NCI-H2029 treated with DMSO at 0.1 percent for 48 hours (cell line): ENCODE measurements at regions not wholly inside any gene's neighbourhood (a gene's known extent, or its start where the extent isn't known, plus 50 kb on each side); places are given as distances from the start of the nearest gene placed in this dataset.

ENCODE experiments used
- DNase-seq: peaks from one replicate; lab custom pipeline; 2025; lab: John Stamatoyannopoulos, UW

DNA sequence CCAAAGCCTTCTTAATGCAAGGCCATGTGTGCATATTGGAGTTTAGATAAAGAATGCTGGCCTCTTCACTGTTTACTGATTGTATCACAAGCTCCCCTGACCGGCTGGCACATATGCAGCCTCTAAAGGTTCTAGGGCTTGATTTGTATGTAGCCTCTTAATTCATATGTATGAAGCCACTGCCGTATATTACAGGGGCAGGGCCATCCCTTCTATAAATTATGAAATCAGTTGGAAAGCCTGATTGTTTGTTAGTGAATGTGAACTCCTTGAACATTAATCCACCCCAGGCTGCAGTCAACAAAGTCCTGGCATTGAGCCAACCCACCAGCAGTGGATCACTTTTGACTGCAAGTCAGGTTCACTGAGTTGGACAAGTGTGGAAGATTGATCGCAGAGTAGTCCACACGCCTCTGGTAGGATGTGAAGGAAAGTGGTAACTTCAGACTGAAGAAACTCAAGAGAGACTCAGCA lies 61.6 kb upstream of the PARD3B start:
- DNase-seq: no peak

- DNase-seq: no peak
These were observed 59.0 kb upstream of the PARD3B start for GRCh38 chr2:204486321-204486720.

DNA sequence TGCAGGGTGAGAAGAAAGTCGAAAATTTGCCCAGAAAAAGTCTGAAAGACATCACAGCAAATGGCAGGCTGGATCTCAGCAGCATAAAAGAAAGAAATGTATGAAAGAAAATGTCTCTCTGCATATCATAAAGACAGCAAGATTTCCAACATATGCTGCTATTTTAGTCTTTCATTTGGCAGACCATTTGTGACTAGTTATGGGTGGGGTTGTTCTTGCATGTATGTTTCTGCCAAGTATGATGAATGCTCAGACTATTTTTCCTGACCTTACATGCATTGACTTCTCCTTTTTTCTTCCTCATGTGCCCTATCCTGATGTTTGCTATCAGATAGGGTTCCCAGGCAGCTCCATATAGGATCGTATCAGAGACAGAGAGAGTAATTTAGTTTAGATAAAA lies 58.5 kb upstream of the PARD3B start:
- DNase-seq: no peak

DNA sequence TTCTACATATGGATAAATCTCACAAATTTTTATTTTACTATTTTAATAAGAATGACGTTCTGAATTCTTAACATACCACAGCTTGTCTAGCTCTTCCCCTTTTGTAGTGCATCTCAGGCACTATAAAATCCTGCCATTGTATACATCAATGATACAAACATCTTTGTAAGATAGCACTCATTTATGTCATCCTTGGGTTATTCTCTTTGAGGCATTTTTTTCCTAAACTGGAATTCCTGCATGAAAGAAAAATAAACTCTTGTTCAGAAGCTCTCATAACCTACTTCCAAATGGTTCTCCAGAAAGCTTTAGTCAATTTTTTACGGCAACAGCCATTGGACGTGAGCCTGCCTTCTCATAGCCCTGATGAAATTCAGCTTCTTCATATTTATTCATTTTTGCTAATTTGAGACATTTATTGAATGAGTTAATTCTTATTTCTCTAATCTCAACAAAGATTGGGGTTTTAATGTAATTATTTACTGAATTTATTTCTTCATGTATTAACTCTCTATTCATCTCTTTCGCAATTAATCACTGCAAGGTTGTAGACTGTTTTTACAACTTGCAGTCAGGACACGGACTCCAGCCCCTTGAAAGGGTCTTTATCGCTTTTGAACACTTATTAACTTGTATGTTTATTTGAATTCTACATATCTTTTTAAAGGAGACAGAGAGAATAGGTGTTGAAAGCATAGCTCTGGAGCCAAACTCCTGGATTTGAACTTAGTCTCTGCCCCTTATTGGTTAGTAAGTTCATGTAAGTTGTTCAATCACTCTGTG lies 57.6 kb upstream of the PARD3B start:
- DNase-seq: no peak

- DNase-seq: no peak
These were observed 53.7 kb upstream of the PARD3B start for GRCh38 chr2:204491528-204491927.

DNA sequence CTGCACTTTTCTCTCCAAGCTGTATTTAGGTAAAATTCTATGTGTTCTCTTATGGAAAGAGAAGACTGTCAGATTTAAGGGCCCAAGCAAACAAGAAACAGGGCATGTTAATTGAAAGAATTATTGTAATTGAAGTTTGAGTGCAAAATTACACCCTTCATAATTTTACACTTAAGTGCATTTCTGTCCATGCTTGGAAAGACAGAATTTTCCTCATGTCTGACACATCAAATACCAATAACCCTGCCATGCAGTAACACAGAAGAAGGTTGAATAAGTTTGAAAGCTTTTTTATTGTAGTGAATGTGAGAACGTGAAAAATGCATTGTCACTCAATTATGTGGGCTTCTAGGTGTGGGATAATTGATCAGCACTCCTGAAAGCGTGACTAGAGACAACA lies 52.9 kb upstream of the PARD3B start:
- no peak for DNase-seq

DNA sequence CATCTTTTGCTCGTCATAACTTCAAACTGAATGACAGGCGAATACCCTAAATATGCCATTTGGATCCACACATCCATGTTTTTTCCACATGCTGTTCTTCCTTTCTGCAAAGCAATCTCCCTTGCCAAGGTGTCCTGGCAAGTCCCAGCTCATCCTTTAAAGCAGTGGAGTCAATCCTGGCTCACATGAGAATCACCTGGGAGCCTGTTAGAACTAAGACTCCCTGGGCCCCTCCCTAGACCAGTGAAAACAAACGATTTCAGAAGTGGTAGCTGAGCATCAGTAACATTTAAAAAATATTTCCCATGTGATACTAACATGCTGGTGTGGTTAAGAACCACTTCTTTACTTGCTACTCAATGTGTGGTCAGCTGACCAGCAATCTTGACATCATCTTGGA lies 50.6 kb upstream of the PARD3B start:
- no peak for DNase-seq

GRCh38 chr2:204495381-204495780 lies 49.9 kb upstream of the PARD3B start:
- no peak for DNase-seq
